Suprapubic skin (tissue), 4 donors: ENCODE measurements at regions not wholly inside any gene's neighbourhood (a gene's known extent, or its start where the extent isn't known, plus 50 kb on each side); places are given as distances from the start of the nearest gene placed in this dataset.

Experiments used
- DNase-seq, 2 donors: peaks; one replicate each; pipeline ENCODE4 v3.0.0-alpha.2; 2019; ENCODE audit warnings: low spot score in 2 of 2
- H3K27ac ChIP-seq: fragments of 200-600 bp; sonication (generic); one replicate; pipeline ENCODE4 v1.5.1; 2019
- H3K27me3 ChIP-seq: fragments of 200-600 bp; sonication (generic); one replicate; pipeline ENCODE4 v1.5.1; 2019
- H3K36me3 ChIP-seq: fragments of 200-600 bp; sonication (generic); one replicate; pipeline ENCODE4 v1.5.1; 2019
- H3K4me1 ChIP-seq: fragments of 200-600 bp; sonication (generic); one replicate; pipeline ENCODE4 v1.5.1; 2019
- H3K4me3 ChIP-seq: fragments of 200-600 bp; sonication (generic); one replicate; pipeline ENCODE4 v1.5.1; 2019; ENCODE audit warnings: mild to moderate bottlenecking
- H3K9me3 ChIP-seq: fragments of 200-600 bp; sonication (generic); one replicate; pipeline ENCODE4 v1.5.1; 2019
- CTCF ChIP-seq, 2 donors: fragments of 200-600 bp in 1 of 2; fragments of 450-650 bp in 1 of 2; sonication (generic) in 1 of 2; IDR thresholded peaks; one replicate each; pipeline ENCODE4 v1.5.1; 2016 to 2019; ENCODE audit warnings: antibody characterized with exemption in 2 of 2, mild to moderate bottlenecking in 1 of 2, moderate library complexity in 1 of 2
- EP300 ChIP-seq: sonication (generic); formaldehyde crosslinking; IDR thresholded peaks from one replicate; pipeline ENCODE4 v1.6.1; 2017; ENCODE audit warnings: antibody characterized with exemption
- POLR2A ChIP-seq, 2 donors: fragments of 450-650 bp; IDR thresholded peaks; one replicate each; pipeline ENCODE4 v1.6.1; 2017; ENCODE audit warnings: antibody characterized with exemption in 2 of 2, mild to moderate bottlenecking in 2 of 2, moderate library complexity in 2 of 2
- POLR2AphosphoS5 ChIP-seq, 3 donors: sonication (generic); formaldehyde crosslinking; IDR thresholded peaks; one replicate each; pipeline ENCODE4 v1.6.1; 2017; ENCODE audit warnings: antibody characterized with exemption in 3 of 3
- WGBS: methylation state at CpG from one replicate; pipeline ENCODE4 v1.1.5; 2018; 5-methylcytosine and 5-hydroxymethylcytosine counted together

GRCh38 chr1:228969953-228970800 lies 234.9 kb downstream of the RHOU start:
- 86% methylated on average over 8 of the region's 11 CpGs for WGBS
- H3K9me3 ChIP-seq, result no peaks in the 10 kb centered on the region
- no peak for DNase-seq
- no peak overlapping the region for H3K27ac ChIP-seq
- no peaks in the 10 kb centered on the region for H3K36me3 ChIP-seq
- no peak for TF ChIP-seq POLR2AphosphoS5 (IDR thresholded peaks at IDR 0.05)
- TF ChIP-seq POLR2A (IDR thresholded peaks at IDR 0.05), result no peak
- TF ChIP-seq CTCF (IDR thresholded peaks at IDR 0.05), result no peak
- no peak for TF ChIP-seq EP300
- no peaks in the 10 kb centered on the region for H3K4me1 ChIP-seq
- no peak overlapping the region for H3K4me3 ChIP-seq
- no peaks in the 10 kb centered on the region for H3K27me3 ChIP-seq

GRCh38 chr1:228972576-228972975 lies 237.3 kb downstream of the RHOU start:
- Histone ChIP-seq H3K4me1 (no peaks in the 10 kb centered on the region), H3K27me3 (no peaks in the 10 kb centered on the region), H3K9me3 (no peaks in the 10 kb centered on the region), H3K27ac (no peak overlapping the region), H3K4me3 (no peak overlapping the region), H3K36me3 (no peaks in the 10 kb centered on the region)
- TF ChIP-seq POLR2A (IDR thresholded peaks at IDR 0.05) (no peak), EP300 (no peak), POLR2AphosphoS5 (IDR thresholded peaks at IDR 0.05) (no peak), CTCF (IDR thresholded peaks at IDR 0.05) (no peak)
- WGBS, result 86% methylated on average over 2 of the region's 2 CpGs
- DNase-seq, result no peak

GRCh38 chr1:228974273-228974672 lies 239.0 kb downstream of the RHOU start:
- Histone ChIP-seq H3K27me3 (no peaks in the 10 kb centered on the region), H3K27ac (no peak overlapping the region), H3K4me1 (peaks cover 9% of the 10 kb centered on the region), H3K36me3 (no peaks in the 10 kb centered on the region), H3K9me3 (no peaks in the 10 kb centered on the region), H3K4me3 (no peak overlapping the region)
- TF ChIP-seq CTCF (IDR thresholded peaks at IDR 0.05) (no peak), POLR2A (IDR thresholded peaks at IDR 0.05) (no peak), POLR2AphosphoS5 (IDR thresholded peaks at IDR 0.05) (no peak), EP300 (no peak)
- 87% methylated on average over 6 of the region's 7 CpGs for WGBS
- peak in 1 of 2 donors; percentile 19 for DNase-seq

GRCh38 chr1:228975238-228975907 lies 240.1 kb downstream of the RHOU start:
- H3K9me3 ChIP-seq, result no peaks in the 10 kb centered on the region
- peaks cover 9% of the 10 kb centered on the region for H3K4me1 ChIP-seq
- TF ChIP-seq POLR2A (IDR thresholded peaks at IDR 0.05) (no peak), POLR2AphosphoS5 (IDR thresholded peaks at IDR 0.05) (no peak), EP300 (no peak), CTCF (IDR thresholded peaks at IDR 0.05) (no peak)
- H3K4me3 ChIP-seq, result no peak overlapping the region
- no peaks in the 10 kb centered on the region for H3K36me3 ChIP-seq
- 94% methylated on average over 6 of the region's 8 CpGs for WGBS
- H3K27ac ChIP-seq, result no peak overlapping the region
- DNase-seq, result peak in 1 of 2 donors; percentile 48
- no peaks in the 10 kb centered on the region for H3K27me3 ChIP-seq

- Histone ChIP-seq H3K9me3 (no peaks in the 10 kb centered on the region), H3K4me3 (no peak overlapping the region), H3K27me3 (no peaks in the 10 kb centered on the region), H3K36me3 (no peaks in the 10 kb centered on the region), H3K4me1 (peaks cover 9% of the 10 kb centered on the region), H3K27ac (no peak overlapping the region)
- TF ChIP-seq CTCF (IDR thresholded peaks at IDR 0.05) (no peak), EP300 (no peak), POLR2AphosphoS5 (IDR thresholded peaks at IDR 0.05) (no peak), POLR2A (IDR thresholded peaks at IDR 0.05) (no peak)
- peak in 1 of 2 donors; percentile 10 for DNase-seq
- 84% methylated on average over 5 of the region's 6 CpGs for WGBS
Measured at GRCh38 chr1:228976316-228976715, 241.0 kb downstream of the RHOU start.
